K562 (cell line): ENCODE measurements at regions not wholly inside any gene's neighbourhood (a gene's known extent, or its start where the extent isn't known, plus 50 kb on each side); places are given as distances from the start of the nearest gene placed in this dataset.

Experiments used
- ATAC-seq: fragments of 200-7000 bp; cut with Tn5 transposase; 3 replicates; pipeline ENCODE4 v1.9.1; 2020; ENCODE audit warnings: moderate library complexity
- BruUV-seq: library from RNA; stranded (reverse); fragments of 400-500 nt; replicated peaks from 2 replicates; lab custom pipeline; 2021; lab: Mats Ljungman, UMichigan
- CTCF ChIA-PET: fragments of 300-600 bp; formaldehyde crosslinking; extraction: SDS; loops from one replicate; lab custom pipeline; 2021; ENCODE audit warnings: low intra/inter-chr PET ratio; lab: Yijun Ruan, JAX
- POLR2A ChIA-PET: fragments of 300-600, 350-650 bp; sonication (Branson Sonifier 250); formaldehyde crosslinking; extraction: SDS; loops from one replicate; lab custom pipeline; 2021; ENCODE audit warnings: antibody characterized with exemption, inconsistent platforms; lab: Yijun Ruan, JAX
- DNase-seq, 4 experiments: peaks; one replicate each; pipeline versions ENCODE4 v3.0.0 to v3.0.0-alpha.2; 2011 to 2018; ENCODE audit warnings: low spot score in 3 of 4, mixed read lengths in 3 of 4; ENCODE audit errors: extremely low read depth in 1 of 4
- FAIRE-seq: peaks from 2 replicates; lab custom pipeline; 2011; peaks lifted over from hg19 to GRCh38; lab: Jason Lieb, UNC
- H2AFZ ChIP-seq: 2 replicates; pipeline ENCODE4 v1.6.0; 2011; ENCODE audit warnings: low read depth, low read length, control low read depth, inconsistent platforms
- H3K27ac ChIP-seq: fragments of 200-600 bp; 3 replicates; pipeline ENCODE4 v1.8.0; 2011; ENCODE audit warnings: low read depth, mild to moderate bottlenecking, control low read depth, inconsistent platforms, low read length, moderate library complexity, mixed read lengths; ENCODE audit errors: extremely low read depth
- H3K27me3 ChIP-seq, 2 experiments: fragments of 300-600 bp in 1 of 2; 2 replicates in 1 of 2; 3 replicates in 1 of 2; pipeline versions ENCODE4 v1.6.0 to v1.8.0; 2011; ENCODE audit warnings: inconsistent platforms in 2 of 2, low read length in 2 of 2, mild to moderate bottlenecking in 1 of 2, mixed read lengths in 1 of 2, moderate library complexity in 1 of 2; ENCODE audit not compliant: control insufficient read depth in 2 of 2, insufficient read depth in 2 of 2
- H3K36me3 ChIP-seq: fragments of 300-600 bp; 3 replicates; pipeline ENCODE4 v1.8.0; 2011; ENCODE audit warnings: mild to moderate bottlenecking, low read length, inconsistent platforms; ENCODE audit not compliant: control insufficient read depth, insufficient read depth
- H3K4me1 ChIP-seq, 2 experiments: fragments of 200-600 bp in 1 of 2; replicated peaks in 1 of 2; 2 replicates in 1 of 2; 3 replicates in 1 of 2; pipeline versions ENCODE4 v1.5.1 to v1.8.0; 2011; ENCODE audit warnings: inconsistent platforms in 2 of 2, low read length in 2 of 2, mild to moderate bottlenecking in 1 of 2, mixed read lengths in 1 of 2, moderate library complexity in 1 of 2; ENCODE audit not compliant: control insufficient read depth in 2 of 2, insufficient read depth in 2 of 2
- H3K4me2 ChIP-seq: 2 replicates; pipeline ENCODE4 v1.6.1; 2011; ENCODE audit warnings: low read length, control low read depth, inconsistent platforms, mixed read lengths; ENCODE audit not compliant: insufficient read depth
- H3K4me3 ChIP-seq: fragments of 200-600 bp; sonication (generic), shearing (Covaris generic); 2 replicates; pipeline ENCODE4 v1.5.1; 2016; ENCODE audit warnings: control low read depth, inconsistent platforms
- H3K79me2 ChIP-seq: fragments of 200-600 bp; 3 replicates; pipeline ENCODE4 v1.8.0; 2011; ENCODE audit warnings: low read length, inconsistent platforms; ENCODE audit not compliant: control insufficient read depth, insufficient read depth
- H3K9ac ChIP-seq, 2 experiments: 2 replicates each; pipeline versions ENCODE4 v1.6.0 to v1.6.1; 2011; ENCODE audit warnings: low read depth in 2 of 2, low read length in 2 of 2, control low read depth in 1 of 2, inconsistent platforms in 1 of 2, mild to moderate bottlenecking in 1 of 2, mixed read lengths in 1 of 2; ENCODE audit not compliant: insufficient read depth in 1 of 2
- H3K9me1 ChIP-seq: one replicate; pipeline ENCODE4 v1.6.0; 2011; ENCODE audit warnings: inconsistent platforms, mild to moderate bottlenecking, low read length, moderate library complexity; ENCODE audit not compliant: control insufficient read depth, insufficient read depth
- H3K9me3 ChIP-seq: replicated peaks from 2 replicates; pipeline ENCODE4 v1.5.1; 2011; ENCODE audit warnings: low read depth, low read length, inconsistent platforms; ENCODE audit not compliant: control insufficient read depth, insufficient read depth
- H4K20me1 ChIP-seq: replicated peaks from 2 replicates; pipeline ENCODE4 v1.6.1; 2011; ENCODE audit warnings: low read length, inconsistent platforms, mixed read lengths; ENCODE audit not compliant: control insufficient read depth, insufficient read depth
- ASH1L ChIP-seq: fragments of 450-650 bp; IDR thresholded peaks from 2 replicates; pipeline ENCODE4 v1.6.1; 2018; ENCODE audit warnings: borderline replicate concordance, mild to moderate bottlenecking, low read depth; ENCODE audit not compliant: partially characterized antibody
- BDP1 ChIP-seq: IDR thresholded peaks from 3 replicates; pipeline ENCODE4 v1.6.1; 2011; ENCODE audit not compliant: insufficient read length, insufficient read depth
- BRCA1 ChIP-seq, 2 experiments: fragments of 450-650 bp in 1 of 2; sonication (generic) in 1 of 2; formaldehyde crosslinking in 1 of 2; IDR thresholded peaks; 2 replicates each; pipeline versions ENCODE4 v1.5.0 to v1.6.1; 2017 to 2020; ENCODE audit warnings: mild to moderate bottlenecking in 1 of 2, missing genetic modification reagents in 1 of 2
- CREM ChIP-seq: IDR thresholded peaks from 2 replicates; pipeline ENCODE4 v1.6.1; 2014; ENCODE audit warnings: antibody characterized with exemption, low read depth
- HDAC2 ChIP-seq: fragments of 450-650 bp; IDR thresholded peaks from 2 replicates; pipeline ENCODE4 v1.6.1; 2016; ENCODE audit warnings: mild to moderate bottlenecking
- POLR2A ChIP-seq: fragments of 450-650 bp; conservative IDR thresholded peaks from 2 replicates; pipeline ENCODE4 v1.6.1; 2016
- TAF1 ChIP-seq: IDR thresholded peaks from 2 replicates; pipeline ENCODE4 v1.6.1; 2011; ENCODE audit warnings: mild to moderate bottlenecking, low read length, moderate library complexity; ENCODE audit not compliant: insufficient read depth, control insufficient read depth, severe bottlenecking; ENCODE audit errors: extremely low read depth
- U2AF2 ChIP-seq: fragments of 200-400 bp; formaldehyde crosslinking; optimal IDR thresholded peaks from 2 replicates; pipeline ENCODE3; 2017; ENCODE audit warnings: low read depth, mild to moderate bottlenecking, low read length
- ZNF134 ChIP-seq: fragments of 250-450 bp; sonication (Bioruptor Pico); conservative IDR thresholded peaks from 2 replicates; pipeline ENCODE4 v1.4.0; 2020
- ZNF507 ChIP-seq: conservative IDR thresholded peaks from 2 replicates; pipeline ENCODE4 v1.6.1; 2017; ENCODE audit warnings: missing genetic modification characterization, missing compliant biosample characterization
- in situ Hi-C: fragments of 300-500 bp; cut with MboI; formaldehyde crosslinking; loops from 4 replicates; pipeline ENCODE4 v1.15.0; 2018; ENCODE audit warnings: inconsistent platforms, mixed read lengths
- intact Hi-C: fragments of 100-400 bp; cut with micrococcal nuclease; formaldehyde crosslinking; loops from 2 replicates; pipeline ENCODE4 v1.14.2; 2022
- TF ChIP-seq, protein P1 (sequence below): fragments of 450-650 bp; formaldehyde crosslinking; IDR thresholded peaks from 2 replicates; pipeline ENCODE4 v1.4.0; 2020; ENCODE audit warnings: mild to moderate bottlenecking, moderate library complexity
- TF ChIP-seq, protein P2 (sequence below): fragments of 450-650 bp; formaldehyde crosslinking; IDR thresholded peaks from 2 replicates; pipeline ENCODE4 v1.4.0; 2020; ENCODE audit warnings: mild to moderate bottlenecking, mixed read lengths
- TF ChIP-seq, protein P3 (sequence below): sonication (generic); formaldehyde crosslinking; IDR thresholded peaks from 2 replicates; pipeline ENCODE4 v1.8.0; 2023; ENCODE audit warnings: mild to moderate bottlenecking, missing genetic modification reagents

DNA sequence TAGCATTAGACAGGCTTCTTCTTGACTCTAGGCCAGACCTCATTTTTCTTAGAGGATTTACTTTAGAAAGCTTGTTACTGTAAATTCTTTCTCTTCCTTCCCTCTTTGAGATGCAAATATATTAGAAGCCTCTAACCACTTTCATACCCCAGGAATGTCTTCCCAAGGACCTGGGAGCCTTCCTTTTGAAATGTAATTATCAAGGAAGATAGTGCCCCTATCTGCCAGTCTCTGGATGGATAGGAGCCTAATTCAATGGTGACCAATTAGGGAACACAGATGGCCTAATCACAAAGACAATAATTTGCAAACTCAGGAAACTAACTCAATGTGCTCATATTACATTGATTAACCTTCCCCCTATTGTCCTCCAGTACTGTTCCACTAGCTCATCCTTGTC is 145.6 kb upstream of the DCAF8L1 start:
- H3K79me2 ChIP-seq: no peaks in the 10 kb centered on the region
- no peak overlapping the region for H2AFZ ChIP-seq
- BruUV-seq: no TSS peak
- H3K4me2 ChIP-seq: no peak overlapping the region
- ATAC-seq (no peak), FAIRE-seq (no peak), DNase-seq (no peak)
- no peaks in the 10 kb centered on the region for H3K9me1 ChIP-seq
- no peak overlapping the region for H3K4me3 ChIP-seq
- no peak overlapping the region for H3K9ac ChIP-seq
- TF ChIP-seq CREM (no peak), U2AF2 (no peak), TAF1 (no peak), BRCA1 (IDR thresholded peaks at IDR 0.05) (no peak), BRCA1 (CRISPR knock-in tag; IDR thresholded peaks at IDR 0.05) (no peak), ASH1L (no peak), ZNF134 (CRISPR knock-in tag) (no peak), BDP1 (no peak), ZNF507 (tag) (no peak), HDAC2 (no peak), POLR2A (no peak)
- TF ChIP-seq, protein P1, sequence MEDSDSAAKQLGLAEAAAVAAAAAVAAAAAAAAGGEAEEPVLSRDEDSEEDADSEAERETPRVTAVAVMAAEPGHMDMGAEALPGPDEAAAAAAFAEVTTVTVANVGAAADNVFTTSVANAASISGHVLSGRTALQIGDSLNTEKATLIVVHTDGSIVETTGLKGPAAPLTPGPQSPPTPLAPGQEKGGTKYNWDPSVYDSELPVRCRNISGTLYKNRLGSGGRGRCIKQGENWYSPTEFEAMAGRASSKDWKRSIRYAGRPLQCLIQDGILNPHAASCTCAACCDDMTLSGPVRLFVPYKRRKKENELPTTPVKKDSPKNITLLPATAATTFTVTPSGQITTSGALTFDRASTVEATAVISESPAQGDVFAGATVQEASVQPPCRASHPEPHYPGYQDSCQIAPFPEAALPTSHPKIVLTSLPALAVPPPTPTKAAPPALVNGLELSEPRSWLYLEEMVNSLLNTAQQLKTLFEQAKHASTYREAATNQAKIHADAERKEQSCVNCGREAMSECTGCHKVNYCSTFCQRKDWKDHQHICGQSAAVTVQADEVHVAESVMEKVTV: no peak
- TF ChIP-seq, protein P2, sequence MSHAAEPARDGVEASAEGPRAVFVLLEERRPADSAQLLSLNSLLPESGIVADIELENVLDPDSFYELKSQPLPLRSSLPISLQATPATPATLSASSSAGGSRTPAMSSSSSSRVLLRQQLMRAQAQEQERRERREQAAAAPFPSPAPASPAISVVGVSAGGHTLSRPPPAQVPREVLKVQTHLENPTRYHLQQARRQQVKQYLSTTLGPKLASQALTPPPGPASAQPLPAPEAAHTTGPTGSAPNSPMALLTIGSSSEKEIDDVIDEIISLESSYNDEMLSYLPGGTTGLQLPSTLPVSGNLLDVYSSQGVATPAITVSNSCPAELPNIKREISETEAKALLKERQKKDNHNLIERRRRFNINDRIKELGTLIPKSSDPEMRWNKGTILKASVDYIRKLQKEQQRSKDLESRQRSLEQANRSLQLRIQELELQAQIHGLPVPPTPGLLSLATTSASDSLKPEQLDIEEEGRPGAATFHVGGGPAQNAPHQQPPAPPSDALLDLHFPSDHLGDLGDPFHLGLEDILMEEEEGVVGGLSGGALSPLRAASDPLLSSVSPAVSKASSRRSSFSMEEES (CRISPR knock-in tag): no peak
- TF ChIP-seq, protein P3, sequence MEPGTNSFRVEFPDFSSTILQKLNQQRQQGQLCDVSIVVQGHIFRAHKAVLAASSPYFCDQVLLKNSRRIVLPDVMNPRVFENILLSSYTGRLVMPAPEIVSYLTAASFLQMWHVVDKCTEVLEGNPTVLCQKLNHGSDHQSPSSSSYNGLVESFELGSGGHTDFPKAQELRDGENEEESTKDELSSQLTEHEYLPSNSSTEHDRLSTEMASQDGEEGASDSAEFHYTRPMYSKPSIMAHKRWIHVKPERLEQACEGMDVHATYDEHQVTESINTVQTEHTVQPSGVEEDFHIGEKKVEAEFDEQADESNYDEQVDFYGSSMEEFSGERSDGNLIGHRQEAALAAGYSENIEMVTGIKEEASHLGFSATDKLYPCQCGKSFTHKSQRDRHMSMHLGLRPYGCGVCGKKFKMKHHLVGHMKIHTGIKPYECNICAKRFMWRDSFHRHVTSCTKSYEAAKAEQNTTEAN (CRISPR knock-in tag): no peak
- in situ Hi-C loops: no loop called here
- no peaks in the 10 kb centered on the region for H3K4me1 ChIP-seq
- H3K36me3 ChIP-seq: no peaks in the 10 kb centered on the region
- no peaks in the 10 kb centered on the region for H3K27me3 ChIP-seq
- POLR2A ChIA-PET: no interaction called here
- intact Hi-C loops: no loop called here
- no peaks in the 10 kb centered on the region for H3K9me3 ChIP-seq
- H4K20me1 ChIP-seq: no peaks in the 10 kb centered on the region
- H3K27ac ChIP-seq: no peak overlapping the region
- CTCF ChIA-PET: no interaction called here
